22Rv1 (cell line): ENCODE measurements at regions not wholly inside any gene's neighbourhood (a gene's known extent, or its start where the extent isn't known, plus 50 kb on each side); places are given as distances from the start of the nearest gene placed in this dataset.

Experiments
- H3K27ac ChIP-seq: fragments of 450-650 bp; 2 replicates; pipeline ENCODE4 v1.5.1; 2017
- CTCF ChIP-seq: fragments of 450-650 bp; IDR thresholded peaks from 2 replicates; pipeline ENCODE4 v1.5.1; 2017; ENCODE audit warnings: mild to moderate bottlenecking
- ZFX ChIP-seq: fragments of 450-650 bp; IDR thresholded peaks from 2 replicates; pipeline ENCODE4 v1.6.1; 2017; ENCODE audit warnings: antibody characterized with exemption, borderline replicate concordance

- no peak overlapping the region for H3K27ac ChIP-seq
- TF ChIP-seq CTCF, result no peak
- no peak for TF ChIP-seq ZFX
Observed at GRCh38 chr4:13928214-13928613, 300.7 kb upstream of the BOD1L1 start.

- H3K27ac ChIP-seq, result no peak overlapping the region
- TF ChIP-seq CTCF (no peak), ZFX (no peak)
Observed at GRCh38 chr4:13930155-13930554, 302.6 kb upstream of the BOD1L1 start.

GRCh38 chr4:13933191-13933590, 305.7 kb upstream of the BOD1L1 start:
- no peak for TF ChIP-seq CTCF
- TF ChIP-seq ZFX, result no peak
- H3K27ac ChIP-seq, result no peak overlapping the region

GRCh38 chr4:13938299-13938698, 310.8 kb upstream of the BOD1L1 start:
- no peak for TF ChIP-seq ZFX
- no peak for TF ChIP-seq CTCF
- no peak overlapping the region for H3K27ac ChIP-seq

GRCh38 chr4:13940921-13941320, 313.4 kb upstream of the BOD1L1 start:
- TF ChIP-seq ZFX, result no peak
- no peak for TF ChIP-seq CTCF
- no peak overlapping the region for H3K27ac ChIP-seq

GRCh38 chr4:13942977-13943376, 315.5 kb upstream of the BOD1L1 start:
- TF ChIP-seq CTCF, result no peak
- no peak for TF ChIP-seq ZFX
- H3K27ac ChIP-seq, result no peak overlapping the region

GRCh38 chr4:13944095-13944511, 316.6 kb upstream of the BOD1L1 start:
- H3K27ac ChIP-seq, result no peak overlapping the region
- no peak for TF ChIP-seq CTCF
- no peak for TF ChIP-seq ZFX
